ENCODE measurements at regions not wholly inside any gene's neighbourhood (a gene's known extent, or its start where the extent isn't known, plus 50 kb on each side); places are given as distances from the start of the nearest gene placed in this dataset.
"Not testable (repeated sequence)": the region's sequence is repeated elsewhere in the genome, so short reads cannot be mapped to it uniquely, and the experiment has no call there.

DNA sequence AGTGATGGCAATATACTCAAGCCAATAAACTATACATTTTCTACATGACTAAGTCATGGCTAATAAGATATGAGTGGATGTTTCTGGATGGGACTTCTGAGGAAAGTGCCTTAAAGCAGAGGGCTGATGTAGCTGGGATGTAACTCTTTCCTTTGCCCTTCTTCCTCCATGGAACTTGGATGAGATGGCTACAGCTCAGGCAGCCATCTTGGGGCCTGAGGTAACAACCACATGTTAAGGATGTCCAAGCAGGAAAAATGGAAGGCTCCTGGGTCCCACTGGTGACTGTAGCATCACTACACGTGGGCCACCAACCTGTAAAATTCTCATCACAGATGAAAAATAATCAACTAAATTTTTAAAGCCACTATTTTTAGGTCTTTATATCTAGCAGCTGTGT lies 54.4 kb upstream of the GRIP1 start:
- no peak for DNase-seq

DNA sequence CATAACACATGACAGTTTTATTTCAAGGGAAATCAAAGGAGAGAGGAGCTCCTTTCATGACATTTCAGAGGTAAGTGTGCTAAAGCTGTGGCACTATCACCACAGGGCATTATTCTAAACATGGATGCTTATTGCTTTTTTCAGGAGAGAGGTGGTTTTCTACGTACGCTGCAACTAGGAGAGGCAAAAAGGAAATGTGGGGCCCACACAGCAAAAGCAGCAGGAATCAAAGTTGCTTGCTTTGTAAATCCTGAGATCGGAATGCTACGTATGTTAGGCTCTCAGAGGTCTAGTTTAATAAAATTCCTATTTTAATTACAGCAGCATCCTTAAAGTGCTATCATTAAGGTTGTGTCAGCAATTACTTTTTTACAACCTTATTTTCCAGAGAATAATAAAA lies 55.0 kb upstream of the GRIP1 start:
- DNase-seq, result no peak

DNA sequence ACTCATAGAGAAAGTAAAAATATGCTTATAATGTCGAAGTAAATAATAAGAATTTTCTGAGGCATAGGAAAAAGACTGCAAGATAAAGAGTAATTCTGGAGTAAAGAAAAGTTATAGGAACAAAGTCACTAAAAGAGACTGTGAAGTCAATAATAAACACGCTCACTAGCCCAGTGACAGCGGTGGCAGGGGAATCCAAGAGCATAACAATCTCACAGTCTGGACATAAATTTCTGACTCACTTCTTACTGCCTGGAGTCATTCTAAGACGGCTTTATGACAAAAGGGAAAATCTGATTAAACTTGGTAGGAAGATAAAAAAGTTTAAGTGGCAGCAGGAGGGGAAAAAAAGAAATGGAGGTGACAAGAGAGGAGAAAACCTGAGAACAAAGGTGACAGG lies 56.4 kb upstream of the GRIP1 start:
- no peak for DNase-seq

DNA sequence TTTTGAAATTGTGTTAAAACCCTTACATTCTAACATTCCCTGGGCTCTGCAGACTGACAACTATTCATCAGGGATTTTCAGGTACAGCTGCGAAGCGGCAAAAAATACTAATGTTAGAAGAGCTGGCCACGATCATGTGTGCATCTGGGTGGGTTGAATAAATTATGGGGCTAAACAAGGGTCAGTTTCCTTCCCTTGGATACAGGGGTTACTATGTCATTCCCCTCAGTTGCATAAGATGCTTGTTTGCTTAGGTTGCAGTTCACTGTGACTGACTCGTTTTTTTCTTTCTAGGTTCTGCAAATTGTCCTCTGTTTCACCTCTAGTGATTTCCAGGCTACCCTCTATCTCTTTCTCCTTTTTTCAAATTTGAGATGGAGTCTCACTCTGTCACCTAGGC lies 58.1 kb upstream of the GRIP1 start:
- no peak for DNase-seq

DNA sequence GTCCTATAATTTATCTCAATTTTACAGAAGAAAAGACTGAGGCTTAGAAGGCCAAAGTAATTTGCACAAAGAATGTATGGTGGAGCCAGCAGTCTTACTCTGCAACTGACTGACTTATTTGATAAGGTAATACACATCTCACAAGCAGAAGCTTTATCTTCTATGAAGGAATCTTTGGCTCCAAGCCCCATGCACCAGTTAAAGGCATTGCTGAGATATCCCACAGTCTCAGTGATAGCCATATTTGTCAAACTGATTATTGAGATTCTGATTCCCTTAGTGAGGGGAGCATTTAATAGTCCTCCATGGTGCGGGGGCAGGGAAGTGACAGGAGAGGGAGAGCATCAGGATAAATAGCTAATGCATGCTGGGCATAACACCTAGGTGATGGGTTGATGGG lies 60.4 kb upstream of the GRIP1 start:
- no peak for DNase-seq

DNA sequence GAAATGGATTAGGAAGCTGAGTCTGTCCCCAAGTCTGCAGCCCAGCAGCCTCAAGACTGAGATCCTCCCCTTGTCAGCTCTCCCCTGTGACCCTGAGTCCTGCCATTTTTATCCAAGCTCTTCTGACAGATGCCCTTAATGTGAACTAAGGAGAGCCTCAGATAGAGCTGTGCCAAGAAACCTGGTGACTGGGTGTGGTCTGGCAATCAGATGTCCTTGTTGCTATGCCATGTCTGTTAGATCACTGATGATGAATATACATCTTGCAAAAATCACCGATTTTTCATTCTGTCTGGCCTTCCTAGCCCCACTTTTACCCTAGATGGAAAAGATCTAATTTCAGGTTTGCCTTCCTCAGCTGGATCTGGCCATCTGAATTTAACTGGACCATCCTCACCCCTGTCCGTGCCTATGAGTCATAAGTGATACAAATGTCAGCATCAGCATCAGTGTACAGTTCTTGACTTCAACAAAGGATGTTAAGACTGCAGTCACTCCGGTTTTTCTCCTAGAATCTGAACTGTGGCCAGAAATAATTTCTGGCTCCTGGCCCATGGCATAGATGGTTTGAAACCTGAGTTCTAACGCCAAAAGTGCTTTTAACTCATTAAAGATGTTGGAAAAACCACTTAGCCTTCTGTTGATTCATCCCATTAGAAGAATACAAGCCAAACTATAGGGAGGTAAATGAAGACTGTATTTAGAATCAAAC lies 61.2 kb upstream of the GRIP1 start:
- DNase-seq, result no peak

DNA sequence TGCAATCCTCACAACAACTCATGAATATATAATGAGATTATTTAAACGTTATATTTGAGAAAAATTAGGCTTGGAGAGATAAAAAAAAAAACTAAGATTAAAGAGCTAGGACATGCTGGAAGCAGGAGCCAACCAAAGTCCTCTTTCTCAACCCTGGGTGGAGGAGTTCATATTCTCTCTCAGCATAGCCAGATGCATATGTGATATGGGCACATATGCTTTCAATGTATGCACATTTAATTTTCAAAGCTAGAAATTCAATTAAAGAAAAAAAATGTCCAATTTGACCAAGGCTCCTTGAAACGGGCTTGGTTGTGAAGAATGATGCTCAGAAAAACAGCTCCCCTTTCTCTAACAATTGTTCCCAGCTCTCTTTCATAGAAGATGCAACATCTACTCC lies 61.9 kb upstream of the GRIP1 start:
- no peak for DNase-seq

DNA sequence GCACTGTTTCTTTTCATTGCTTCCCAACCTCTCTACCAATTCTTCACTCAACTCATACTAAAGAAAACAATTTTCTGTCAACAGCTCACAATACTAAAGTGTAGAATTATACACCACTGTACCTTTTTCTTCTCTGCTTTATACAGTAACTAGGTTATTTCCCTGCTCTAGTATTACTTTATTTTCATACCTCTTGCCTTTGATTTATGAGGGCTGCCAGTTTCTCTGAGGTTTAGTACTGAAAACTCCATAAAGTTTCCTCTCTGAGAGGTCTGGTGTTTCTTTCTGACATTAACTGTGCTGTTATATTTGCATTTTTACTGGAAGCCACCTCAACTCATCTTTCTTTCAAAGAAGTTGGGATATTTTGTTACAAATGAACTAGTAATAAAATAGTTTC lies 63.0 kb upstream of the GRIP1 start:
- DNase-seq, result no peak

DNA sequence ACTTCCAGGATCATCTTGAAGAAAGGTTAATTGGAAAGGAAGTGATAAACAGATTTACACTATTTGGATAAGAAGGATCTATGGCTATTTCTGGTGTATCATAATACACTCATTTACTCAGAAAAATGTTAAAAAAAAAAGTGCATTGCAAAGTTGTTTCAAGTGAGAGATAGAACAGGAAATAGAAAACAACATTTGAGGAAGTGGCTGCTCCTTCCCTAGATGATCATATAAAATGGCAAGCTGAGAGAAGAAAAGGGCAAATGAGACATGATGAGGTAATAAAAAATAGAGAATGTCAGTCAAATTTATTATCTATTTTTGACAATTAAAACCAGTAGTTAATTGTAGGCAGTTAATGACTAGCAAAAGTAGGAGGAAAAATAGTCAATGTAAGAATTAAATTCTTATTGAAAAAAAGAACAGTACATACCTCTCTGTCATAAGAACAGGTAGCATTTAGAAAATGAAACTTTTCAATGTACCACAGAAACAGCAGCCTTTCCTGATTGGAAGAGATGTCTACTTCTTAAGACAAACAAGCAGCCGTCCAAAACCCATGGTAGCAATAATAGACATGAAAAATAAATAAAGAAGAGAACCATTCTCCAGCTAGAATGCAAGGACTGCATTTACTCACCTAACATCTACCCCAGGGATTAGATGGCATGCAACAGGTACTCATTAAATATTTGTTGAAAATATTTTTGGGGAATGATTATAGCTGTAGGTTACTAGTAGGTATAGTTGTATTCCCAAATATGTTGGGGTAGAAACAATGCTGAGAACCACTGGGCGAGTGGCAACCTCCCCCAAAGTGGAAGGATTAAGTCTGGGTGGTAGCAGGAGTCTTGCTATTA lies 63.9 kb upstream of the GRIP1 start:
- DNase-seq, result no peak

DNA sequence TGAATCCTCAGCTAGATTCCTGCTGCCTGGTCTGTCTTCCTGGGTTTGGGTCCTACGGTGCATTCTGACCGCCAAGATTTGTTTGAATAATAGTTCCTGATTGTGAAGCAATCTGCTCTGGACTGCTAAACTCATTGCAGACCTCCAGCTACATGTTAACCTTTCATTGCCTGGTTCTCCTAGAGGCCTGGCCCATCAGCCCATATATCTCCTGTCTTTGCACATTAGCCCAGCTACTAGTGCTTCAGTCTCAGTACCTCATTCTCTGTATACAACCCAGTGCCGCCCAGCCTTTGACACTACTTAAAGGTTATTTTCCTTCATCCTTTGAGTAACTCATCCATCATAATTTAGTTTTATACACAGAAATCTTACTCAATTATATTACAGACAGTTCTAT lies 65.6 kb upstream of the GRIP1 start:
- DNase-seq, result no peak

DNA sequence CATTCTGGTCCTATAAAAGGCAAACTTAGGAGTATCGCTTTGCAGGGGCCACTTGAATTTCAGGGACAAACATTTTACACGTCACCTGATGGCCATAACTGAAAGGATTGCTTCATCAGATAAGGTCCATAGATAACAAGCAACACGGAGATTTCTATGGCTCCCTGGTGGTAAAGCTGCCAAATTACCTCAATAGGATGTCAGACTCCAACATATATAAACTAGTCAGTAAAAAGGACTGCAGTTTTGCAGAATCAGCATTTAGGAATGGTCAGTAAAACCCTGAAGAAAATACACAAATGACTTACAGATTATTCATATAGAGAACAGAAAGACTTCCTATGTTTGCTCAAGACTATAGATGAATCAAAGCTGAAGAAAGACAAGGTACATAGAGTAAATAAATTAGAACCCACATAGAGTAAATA lies 66.1 kb upstream of the GRIP1 start:
- no peak for DNase-seq

DNA sequence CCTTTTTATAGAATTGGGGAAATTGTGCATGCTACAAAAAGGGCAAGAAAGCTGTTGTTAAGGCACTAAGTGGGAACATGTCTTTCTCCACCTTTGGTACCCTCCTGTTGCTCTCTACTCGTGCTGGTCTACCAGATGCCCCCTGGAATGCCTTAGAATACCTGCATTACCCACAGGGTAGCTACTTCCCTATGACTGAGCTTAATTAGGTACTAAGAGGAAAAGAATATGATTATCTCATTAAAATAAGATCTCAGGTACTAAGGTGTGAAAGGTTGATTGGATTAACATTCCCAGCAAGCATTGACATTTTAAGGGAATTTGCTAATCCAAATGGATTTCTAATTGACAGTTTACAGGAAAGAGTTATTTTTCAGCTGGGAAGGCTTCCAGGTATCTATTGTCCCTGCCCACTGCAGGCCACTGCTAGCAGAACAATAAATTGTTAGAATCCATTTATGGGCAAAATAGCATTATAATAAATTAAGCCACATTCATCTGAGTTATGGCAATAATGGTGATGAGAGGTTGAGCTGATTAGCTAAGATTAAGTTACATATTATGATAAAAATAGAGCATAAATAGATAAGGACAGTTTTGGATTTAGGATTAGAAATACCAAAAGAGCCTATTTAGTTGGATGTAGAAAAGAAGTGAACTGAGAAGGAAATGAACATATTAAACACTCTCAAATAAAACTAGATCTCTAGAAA lies 67.8 kb upstream of the GRIP1 start:
- no peak for DNase-seq

DNA sequence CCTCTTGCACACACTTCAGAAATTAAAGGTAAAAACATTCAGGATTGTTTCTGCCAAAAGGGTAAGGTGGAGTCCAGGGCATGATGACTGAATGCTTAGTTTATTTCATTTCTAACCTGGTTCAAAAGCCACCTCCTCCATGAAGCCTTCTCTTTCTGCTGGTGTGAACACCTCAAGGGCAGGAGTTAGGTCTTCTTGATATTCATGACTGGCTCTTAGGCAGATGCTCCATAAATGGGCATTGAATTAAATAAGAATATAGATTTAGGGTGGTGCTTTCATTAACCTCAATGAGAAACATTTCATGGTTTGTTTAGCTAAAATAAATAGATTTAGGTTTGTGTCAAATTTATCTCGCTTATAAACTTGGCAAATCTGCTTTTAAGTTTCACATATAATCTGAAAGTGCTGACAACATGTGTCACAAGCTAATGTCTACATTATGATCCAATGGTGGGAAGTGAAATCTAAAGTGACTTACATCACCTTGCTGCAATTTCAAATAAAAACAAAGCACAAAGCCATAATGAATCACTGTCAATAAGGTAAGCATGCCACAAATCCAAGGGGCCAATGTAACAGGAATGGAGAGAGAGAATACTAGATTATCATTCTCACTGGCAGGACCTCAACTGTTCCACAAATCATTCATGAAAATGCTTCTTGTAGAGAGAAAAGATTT lies 72.7 kb upstream of the GRIP1 start:
- DNase-seq, result no peak

DNA sequence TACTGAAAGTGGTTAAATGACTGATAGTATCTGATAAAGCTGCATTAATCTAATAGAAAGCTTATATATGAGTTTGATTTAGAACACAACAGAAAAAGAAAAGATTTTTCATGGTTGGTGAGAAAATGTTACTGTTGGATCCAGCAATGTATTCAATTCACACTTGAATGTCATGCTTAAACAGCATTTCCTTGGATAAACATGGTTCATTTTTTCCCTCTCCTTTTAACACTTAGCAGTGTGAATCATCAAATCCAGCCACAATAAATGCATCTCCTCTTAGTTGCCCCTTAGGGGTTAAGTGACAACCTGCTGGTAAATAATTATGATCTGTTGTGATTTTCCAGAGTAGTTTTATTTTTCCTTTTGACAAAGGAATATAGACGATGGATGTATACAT lies 74.9 kb upstream of the GRIP1 start:
- no peak for DNase-seq

DNA sequence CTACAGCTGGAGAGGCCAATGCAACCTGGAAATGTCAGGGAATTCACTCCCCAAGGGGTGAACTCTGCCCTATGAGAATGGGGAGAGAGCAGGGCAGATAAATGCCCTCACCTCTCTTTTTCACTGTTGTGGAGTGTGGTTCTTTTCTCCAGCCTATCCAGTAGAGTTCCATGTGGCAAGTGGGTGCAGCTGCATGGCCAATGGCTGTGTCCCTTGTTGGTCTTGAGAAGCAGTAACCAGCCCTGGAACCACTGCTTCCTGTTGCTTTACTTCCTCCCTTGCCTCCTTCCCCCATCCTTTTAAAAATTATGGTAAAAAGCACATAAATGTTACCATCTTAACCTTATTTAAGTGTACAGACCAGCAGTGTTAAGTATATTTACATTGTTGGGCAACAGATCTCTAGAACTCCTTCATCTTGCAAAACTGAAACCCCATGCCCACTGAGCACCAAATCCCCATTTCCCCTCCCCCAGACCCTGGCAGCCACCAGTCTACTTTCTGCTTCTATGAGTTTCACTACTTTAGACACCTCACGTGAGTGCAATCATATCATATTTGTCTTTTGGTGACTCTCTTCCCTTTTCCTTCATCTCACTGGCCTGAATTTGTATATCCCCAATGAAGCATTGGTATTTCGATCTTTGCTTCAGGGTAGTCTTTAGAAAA lies 77.0 kb upstream of the GRIP1 start:
- no peak for DNase-seq

DNA sequence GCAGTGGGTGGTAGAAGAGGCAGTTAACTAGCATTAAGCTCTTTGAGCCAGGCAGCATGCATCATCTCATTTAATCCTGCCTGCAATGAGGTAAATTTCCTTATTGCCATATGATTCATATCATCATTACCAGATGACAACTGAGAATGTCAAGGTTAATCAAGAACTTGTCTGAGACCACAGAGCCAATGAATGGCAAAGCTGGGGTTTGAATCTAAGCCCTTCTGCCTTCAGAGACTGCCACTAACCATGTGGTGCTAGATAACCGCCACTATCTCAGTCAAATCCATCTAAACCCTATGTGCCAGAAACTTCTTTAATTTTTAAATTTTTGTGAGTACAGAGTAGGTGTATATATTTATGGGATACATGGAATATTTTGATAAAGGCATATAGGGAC lies 77.8 kb upstream of the GRIP1 start:
- DNase-seq, result no peak

DNA sequence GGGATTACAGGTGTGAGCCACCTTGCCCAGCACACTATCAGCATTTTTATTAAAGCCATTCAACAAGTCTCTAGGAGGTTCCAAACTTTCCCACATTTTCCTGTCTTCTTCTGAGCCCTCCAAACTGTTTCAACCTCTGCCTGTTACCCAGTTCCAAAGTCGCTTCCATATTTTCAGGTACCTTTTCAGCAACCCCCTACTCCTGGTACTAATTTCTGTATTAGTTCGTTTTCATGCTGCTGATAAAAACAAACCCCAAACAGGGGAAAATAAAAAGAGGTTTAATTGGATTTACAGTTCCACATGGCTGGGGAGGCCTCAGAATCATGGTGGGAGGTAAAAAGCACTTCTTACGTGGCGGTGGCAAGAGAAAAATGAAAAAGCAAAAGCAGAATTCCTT lies 81.2 kb upstream of the GRIP1 start:
- not testable (repeated sequence) for DNase-seq

DNA sequence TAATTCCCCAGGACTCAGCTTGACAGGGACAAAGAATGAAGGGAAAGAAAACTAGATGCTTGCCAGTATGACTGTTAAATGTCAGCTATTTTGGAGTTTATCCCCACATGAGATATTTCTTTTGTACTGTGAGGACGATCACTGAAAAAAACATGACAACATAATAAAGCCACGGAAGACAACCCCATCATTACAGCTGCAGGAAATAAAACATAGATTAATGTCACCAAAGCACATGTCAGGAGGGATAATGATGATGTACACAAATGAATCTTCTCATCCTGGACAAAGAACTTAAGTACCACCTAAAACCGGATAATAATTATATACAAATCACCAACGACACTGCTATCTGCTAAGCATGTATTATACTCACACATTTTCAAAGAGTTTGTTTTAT lies 84.6 kb upstream of the GRIP1 start:
- DNase-seq, result no peak

DNA sequence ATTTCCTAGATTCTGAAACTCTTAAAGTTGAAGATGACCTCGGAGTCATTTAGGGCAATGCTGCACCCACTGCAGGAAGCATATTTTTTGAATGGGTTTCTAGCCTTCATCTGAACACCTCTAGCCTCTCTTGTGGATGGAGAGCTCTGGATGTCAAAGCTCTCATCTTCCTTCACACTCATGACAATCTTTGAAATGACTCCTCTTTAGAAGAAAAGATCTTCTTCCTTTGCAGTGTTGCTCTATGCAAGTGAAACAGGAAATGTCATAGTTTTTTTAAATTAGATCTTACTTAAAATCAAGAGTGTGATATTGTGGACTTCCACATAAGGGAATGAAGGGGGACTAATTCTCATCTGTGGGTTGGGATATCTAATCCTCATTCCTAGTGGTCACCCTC lies 86.3 kb upstream of the GRIP1 start:
- no peak for DNase-seq

DNA sequence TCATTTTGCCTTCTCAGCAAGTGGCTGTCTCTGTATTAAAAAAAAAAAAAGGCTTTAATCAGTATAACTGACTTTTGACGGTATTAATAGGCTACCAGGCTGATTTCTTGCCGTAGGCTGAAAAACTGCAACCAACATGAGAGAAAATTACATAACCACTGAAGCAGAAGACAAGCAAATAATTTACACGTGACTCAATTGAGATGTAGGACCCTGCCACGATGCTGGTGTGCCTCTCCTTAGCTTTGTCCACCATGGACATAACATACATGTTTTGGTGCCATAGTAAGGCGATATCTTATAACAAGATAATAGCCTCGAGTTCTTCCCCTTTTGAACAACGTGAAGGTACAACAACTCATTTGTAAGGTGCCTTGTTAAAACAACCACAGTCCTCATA lies 88.7 kb upstream of the GRIP1 start:
- DNase-seq, result no peak

DNA sequence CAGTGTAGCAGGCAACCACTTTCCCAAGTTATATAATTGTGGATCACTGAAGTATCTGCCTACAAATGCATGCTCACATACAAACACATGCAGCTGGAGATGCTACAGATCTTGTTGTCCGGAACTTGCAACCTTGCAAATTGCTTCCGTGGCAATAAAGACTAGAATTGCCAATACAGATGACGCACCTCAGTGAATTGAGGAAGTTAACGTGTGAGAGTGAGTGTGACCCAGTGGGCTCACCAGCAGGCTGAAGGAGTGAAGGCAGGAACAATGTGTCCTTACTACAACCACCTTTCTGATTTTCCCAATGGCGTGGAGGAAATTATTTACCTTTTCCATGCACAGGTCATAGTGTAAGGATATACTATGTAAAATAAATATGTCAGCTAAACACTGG lies 89.4 kb upstream of the GRIP1 start:
- no peak for DNase-seq

DNA sequence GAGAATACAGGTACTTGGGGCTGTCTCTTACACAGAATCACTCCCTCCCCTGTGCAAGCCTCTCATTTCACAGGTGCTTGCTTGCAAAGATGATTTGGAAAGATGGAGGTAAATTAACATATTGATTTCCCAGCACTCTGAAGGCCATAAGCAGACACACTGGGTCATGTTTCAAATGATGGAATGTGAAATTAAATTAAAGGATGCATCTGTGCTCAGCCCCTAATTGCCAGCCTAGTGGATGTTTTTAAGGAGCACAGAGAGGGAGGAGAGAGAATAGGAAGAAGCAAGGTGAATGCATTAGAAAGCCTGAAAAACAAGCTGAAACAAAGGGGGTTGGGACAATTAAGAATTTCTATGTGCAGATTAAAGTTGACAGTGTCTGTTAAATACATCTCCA lies 96.1 kb upstream of the GRIP1 start:
- no peak for DNase-seq

DNA sequence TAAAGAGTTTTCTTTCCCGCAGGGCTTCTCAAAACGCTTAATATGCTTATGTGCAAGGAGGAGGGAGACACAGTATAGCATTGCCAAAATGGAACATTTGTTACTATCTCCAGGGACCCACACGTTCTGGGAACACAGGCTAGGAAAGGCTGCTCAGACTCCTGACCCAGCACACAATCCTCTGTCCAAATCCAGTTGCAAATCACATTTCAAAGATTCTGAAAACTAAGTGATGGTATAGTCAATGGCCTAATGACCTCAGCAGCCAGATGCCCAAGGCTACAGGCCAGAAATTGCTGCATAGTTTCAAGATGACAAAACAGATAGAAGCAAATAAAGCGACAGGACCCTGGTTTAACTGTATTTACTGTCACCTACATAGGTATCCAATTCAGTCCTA lies 97.0 kb upstream of the GRIP1 start:
- no peak for DNase-seq
